ENCODE measurements at regions not wholly inside any gene's neighbourhood (a gene's known extent, or its start where the extent isn't known, plus 50 kb on each side); places are given as distances from the start of the nearest gene placed in this dataset.

DNA sequence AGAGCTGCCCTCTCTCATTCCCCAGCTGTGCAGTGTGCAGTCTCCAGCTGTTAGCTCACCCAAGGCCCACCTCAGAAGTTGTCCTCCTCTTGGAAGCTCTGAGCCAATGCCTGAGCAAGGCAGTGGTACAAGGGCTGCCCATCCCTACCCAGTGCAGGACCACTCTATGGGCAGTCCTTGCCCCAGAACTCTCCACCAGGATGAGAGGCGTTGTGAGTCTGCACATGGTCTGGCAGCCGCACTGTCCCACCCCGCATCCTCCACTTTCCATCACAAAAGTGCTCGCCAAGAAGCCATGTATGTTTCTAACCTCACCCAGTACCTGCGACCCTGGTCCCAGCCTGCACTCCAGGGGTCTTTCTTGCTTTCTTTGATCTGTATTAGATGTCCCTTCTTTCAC, 175.1 kb upstream of the PMEPA1 start:
- TF ChIP-seq POLR2AphosphoS5 (IDR thresholded peaks at IDR 0.05) (no peak), CTCF (IDR thresholded peaks at IDR 0.05 in 8 of 11, conservative IDR thresholded peaks at IDR 0.05 in 3 of 11) (no peak), POLR2A (IDR thresholded peaks at IDR 0.05) (no peak)
- peaks cover 0 to 6% (median 0%) of the 10 kb centered on the region in 8 donors for H3K9me3 ChIP-seq
- no peaks in the 10 kb centered on the region for H3K36me3 ChIP-seq
- H3K27me3 ChIP-seq (replicated peaks in 1 of 7), result no peaks in the 10 kb centered on the region
- WGBS, 5 donors, result 92 to 96% (median 93%) methylated on average over 5 of the region's 5 CpGs
- no peaks in the 10 kb centered on the region for H3K4me1 ChIP-seq
- no peak for DNase-seq
- intact Hi-C loops (cut with DNase I; ENCODE audit: low total_unique reads), result no loop called here
- no peak overlapping the region for H3K27ac ChIP-seq
- no peak overlapping the region for H3K4me3 ChIP-seq

- H3K4me1 ChIP-seq, result no peaks in the 10 kb centered on the region
- intact Hi-C loops (cut with DNase I; ENCODE audit: low total_unique reads), result no loop called here
- WGBS, 5 donors, result 69 to 83% (median 73%) methylated on average over 5 of the region's 5 CpGs
- H3K36me3 ChIP-seq, result no peaks in the 10 kb centered on the region
- H3K27ac ChIP-seq, result no peak overlapping the region
- no peak for DNase-seq
- TF ChIP-seq POLR2AphosphoS5 (IDR thresholded peaks at IDR 0.05) (no peak), POLR2A (IDR thresholded peaks at IDR 0.05) (no peak), CTCF (IDR thresholded peaks at IDR 0.05 in 8 of 11, conservative IDR thresholded peaks at IDR 0.05 in 3 of 11) (no peak)
- peaks cover 0 to 3% (median 0%) of the 10 kb centered on the region in 7 donors for H3K27me3 ChIP-seq (replicated peaks in 1 of 7)
- no peak overlapping the region for H3K4me3 ChIP-seq
- peaks cover 0 to 6% (median 0%) of the 10 kb centered on the region in 8 donors for H3K9me3 ChIP-seq
Observed at GRCh38 chr20:57883761-57884160, 173.9 kb upstream of the PMEPA1 start.

GRCh38 chr20:57883224-57883623, 173.4 kb upstream of the PMEPA1 start:
- no peaks in the 10 kb centered on the region for H3K4me1 ChIP-seq
- H3K27ac ChIP-seq, result no peak overlapping the region
- 82 to 91% (median 87%) methylated on average over 6 of the region's 6 CpGs for WGBS, 5 donors
- no peak overlapping the region for H3K4me3 ChIP-seq
- no peak for DNase-seq
- TF ChIP-seq POLR2A (IDR thresholded peaks at IDR 0.05), result no peak
- no peak for TF ChIP-seq POLR2AphosphoS5 (IDR thresholded peaks at IDR 0.05)
- no peak for TF ChIP-seq CTCF (IDR thresholded peaks at IDR 0.05 in 8 of 11, conservative IDR thresholded peaks at IDR 0.05 in 3 of 11)
- H3K9me3 ChIP-seq, result peaks cover 0 to 6% (median 0%) of the 10 kb centered on the region in 8 donors
- no peaks in the 10 kb centered on the region for H3K36me3 ChIP-seq
- intact Hi-C loops (cut with DNase I; ENCODE audit: low total_unique reads), result no loop called here
- peaks cover 0 to 3% (median 0%) of the 10 kb centered on the region in 7 donors for H3K27me3 ChIP-seq (replicated peaks in 1 of 7)

- Histone ChIP-seq H3K27ac (no peak overlapping the region), H3K9me3 (peaks cover 0 to 5% (median 0%) of the 10 kb centered on the region in 8 donors), H3K4me1 (no peaks in the 10 kb centered on the region), H3K4me3 (no peak overlapping the region), H3K36me3 (no peaks in the 10 kb centered on the region), H3K27me3 (replicated peaks in 1 of 7) (peaks cover 0 to 3% (median 0%) of the 10 kb centered on the region in 7 donors)
- no peak for TF ChIP-seq POLR2A (IDR thresholded peaks at IDR 0.05)
- no peak for TF ChIP-seq POLR2AphosphoS5 (IDR thresholded peaks at IDR 0.05)
- TF ChIP-seq CTCF (IDR thresholded peaks at IDR 0.05 in 8 of 11, conservative IDR thresholded peaks at IDR 0.05 in 3 of 11), result no peak
- DNase-seq, result no peak
- intact Hi-C loops (cut with DNase I; ENCODE audit: low total_unique reads), result no loop called here
- 82 to 94% (median 86%) methylated on average over 16 of the region's 16 CpGs for WGBS, 5 donors
Observed at GRCh38 chr20:57882451-57883161, 172.8 kb upstream of the PMEPA1 start.
